GM12865 (cell line): ENCODE measurements at regions not wholly inside any gene's neighbourhood (a gene's known extent, or its start where the extent isn't known, plus 50 kb on each side); places are given as distances from the start of the nearest gene placed in this dataset.
A peak's percentile ranks its signal among the peaks of the same experiment; 100 is the strongest.

ENCODE experiments used
- DNase-seq: peaks from one replicate; pipeline ENCODE4 v3.0.0; 2010; ENCODE audit warnings: low read depth
- H3K4me3 ChIP-seq: 2 replicates; pipeline ENCODE4 v1.5.1; 2011; ENCODE audit warnings: mild to moderate bottlenecking, low read depth, low read length, control low read depth
- CTCF ChIP-seq: IDR thresholded peaks from 2 replicates; pipeline ENCODE4 v1.5.1; 2011; ENCODE audit warnings: low read length, control low read depth, low read depth, inconsistent platforms; ENCODE audit not compliant: insufficient read depth; ENCODE audit errors: missing control alignments

- no peak for DNase-seq
- TF ChIP-seq CTCF, result no peak
- H3K4me3 ChIP-seq, result no peak overlapping the region
Measured at GRCh38 chr6:22020299-22021003, 276.4 kb downstream of the PRL start.

GRCh38 chr6:22021966-22022365 is 274.9 kb downstream of the PRL start:
- no peak for TF ChIP-seq CTCF
- H3K4me3 ChIP-seq, result no peak overlapping the region

GRCh38 chr6:22023937-22024336 is 272.9 kb downstream of the PRL start:
- DNase-seq, result peak; percentile 36
- H3K4me3 ChIP-seq, result no peak overlapping the region
- TF ChIP-seq CTCF, result no peak

More at GRCh38 chr6:22021966-22022365, 274.9 kb downstream of the PRL start:
- DNase-seq, result no peak

GRCh38 chr6:22024973-22025467 is 271.8 kb downstream of the PRL start:
- DNase-seq, result peak; percentile 67
- TF ChIP-seq CTCF, result no peak
- peak overlapping the region; percentile 56 for H3K4me3 ChIP-seq

- peak overlapping the region; percentile 56 for H3K4me3 ChIP-seq
- no peak for TF ChIP-seq CTCF
- peak; percentile 85 for DNase-seq
Measured at GRCh38 chr6:22025468-22026163, 271.2 kb downstream of the PRL start.

- peak overlapping the region; percentile 56 for H3K4me3 ChIP-seq
- DNase-seq, result no peak
- TF ChIP-seq CTCF, result no peak
Measured at GRCh38 chr6:22026164-22026678, 270.6 kb downstream of the PRL start.
